Stimulated activated CD4-positive, alpha-beta T cell treated with anti-CD3 and anti-CD28 coated beads, TNF-alpha, amount 100 ng/mL, for 48 hours (primary cell): ENCODE measurements at regions not wholly inside any gene's neighbourhood (a gene's known extent, or its start where the extent isn't known, plus 50 kb on each side); places are given as distances from the start of the nearest gene placed in this dataset.
"Not testable (repeated sequence)": the region's sequence is repeated elsewhere in the genome, so short reads cannot be mapped to it uniquely, and the experiment has no call there.

Experiments used
- DNase-seq, 3 donors: peaks; one replicate each; pipeline ENCODE4 v3.0.0-alpha.2; 2020; ENCODE audit warnings: low read depth in 3 of 3

GRCh38 chr10:8768341-8768740 lies 713.9 kb downstream of the GATA3 start:
- no peak for DNase-seq

DNA sequence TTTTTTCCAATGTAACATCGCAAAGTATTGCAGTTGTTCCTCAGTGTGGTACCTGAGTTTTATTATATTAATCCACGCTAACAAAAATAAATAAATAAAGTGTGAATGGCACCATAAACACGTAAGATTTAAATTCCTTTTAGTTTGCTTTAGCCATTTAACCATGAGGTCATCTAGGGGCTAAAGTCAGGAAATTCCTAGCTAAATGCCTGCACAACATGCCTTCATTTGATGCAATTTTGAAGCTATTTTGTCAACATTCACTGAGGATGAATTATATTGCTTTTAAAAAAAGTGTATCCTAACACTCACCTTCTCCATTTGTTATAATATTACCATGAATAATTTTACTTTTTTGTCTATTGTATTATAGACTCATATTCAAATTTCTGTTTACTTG lies 714.4 kb downstream of the GATA3 start:
- no peak for DNase-seq

- DNase-seq: no peak
Measured at GRCh38 chr10:8776926-8777622, 722.6 kb downstream of the GATA3 start.

DNA sequence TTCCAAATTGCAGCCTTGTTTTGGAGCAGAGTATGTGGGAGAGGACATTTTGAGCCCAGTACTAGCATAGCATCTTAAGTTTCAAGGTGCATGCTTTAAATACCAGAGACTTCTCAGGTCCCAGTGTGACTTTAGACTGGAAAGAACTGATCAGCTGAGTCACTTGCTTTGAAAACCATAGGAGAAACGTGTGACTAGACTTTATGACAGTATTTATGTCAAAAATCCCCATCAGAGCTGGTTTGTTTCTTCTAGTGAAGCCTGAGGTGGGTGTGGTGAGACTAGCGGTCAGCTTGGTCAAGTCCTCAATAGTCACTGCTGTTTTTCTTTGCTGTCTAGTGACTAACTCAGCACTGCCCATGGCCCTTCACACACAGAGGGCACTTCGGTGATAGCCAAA lies 724.2 kb downstream of the GATA3 start:
- no peak for DNase-seq

- DNase-seq: no peak
Measured at GRCh38 chr10:8787649-8788048, 733.2 kb downstream of the GATA3 start.

DNA sequence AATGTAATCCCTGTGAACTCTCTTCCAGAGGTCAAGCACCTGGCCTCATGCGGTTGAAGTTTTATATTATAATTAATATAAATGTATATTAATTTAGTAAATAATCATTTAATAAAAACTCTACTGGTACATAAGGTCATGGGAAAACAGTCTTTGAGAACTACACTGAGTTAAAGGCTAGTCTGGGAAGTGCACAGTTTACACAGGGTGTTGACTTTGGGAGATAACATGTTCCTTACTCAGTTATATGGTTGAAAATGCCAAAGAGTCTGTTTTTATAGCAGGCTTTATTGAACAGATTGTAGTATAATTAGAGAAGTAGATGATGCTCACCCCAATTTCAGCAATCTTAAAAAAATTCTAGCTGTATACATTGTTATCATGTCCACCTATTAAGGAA lies 735.9 kb downstream of the GATA3 start:
- DNase-seq: no peak

- no peak for DNase-seq
Measured at GRCh38 chr10:8794860-8795259, 740.4 kb downstream of the GATA3 start.

GRCh38 chr10:8800426-8800825 lies 745.9 kb downstream of the GATA3 start:
- no peak for DNase-seq

- no peak for DNase-seq
Measured at GRCh38 chr10:8803992-8804391, 749.5 kb downstream of the GATA3 start.

DNA sequence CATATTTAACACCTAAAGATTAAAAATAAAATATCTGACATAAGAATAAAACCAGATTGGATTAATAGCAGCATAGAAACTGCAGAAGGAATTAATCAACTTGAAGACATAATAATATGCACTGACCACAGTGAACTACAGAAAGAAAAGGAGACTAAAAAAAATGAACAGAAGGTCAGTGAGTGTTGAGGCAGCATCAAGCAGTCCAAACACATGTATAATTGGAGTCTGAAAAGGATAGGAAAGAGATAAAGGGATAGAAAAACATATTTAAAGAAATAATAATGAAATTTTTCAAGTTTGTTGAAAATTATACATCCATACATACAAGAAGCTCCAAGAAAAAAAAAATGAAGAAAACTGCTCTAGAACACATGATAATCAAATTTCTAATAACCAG lies 756.2 kb downstream of the GATA3 start:
- no peak for DNase-seq

GRCh38 chr10:8811201-8811600 lies 756.7 kb downstream of the GATA3 start:
- DNase-seq: no peak

GRCh38 chr10:8815969-8816368 lies 761.5 kb downstream of the GATA3 start:
- no peak for DNase-seq

DNA sequence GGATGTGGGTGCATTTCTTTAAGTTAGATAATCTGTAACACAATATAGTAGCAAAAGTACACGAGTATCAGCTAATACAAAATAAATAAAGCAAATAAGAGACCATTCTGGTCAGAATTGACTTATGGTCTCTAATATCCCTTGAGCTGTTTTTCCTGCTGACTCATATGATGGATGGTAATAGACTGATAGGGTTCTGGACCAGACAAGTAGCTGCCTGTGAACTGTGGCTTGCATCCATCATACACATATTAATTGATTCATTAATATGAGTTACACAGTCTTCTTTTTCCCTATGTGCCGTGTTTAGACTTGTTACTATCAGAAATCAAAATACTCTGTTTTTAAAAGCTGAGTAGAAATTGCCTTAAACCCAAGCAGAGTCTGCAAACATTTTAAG lies 762.8 kb downstream of the GATA3 start:
- no peak for DNase-seq

- no peak for DNase-seq
Measured at GRCh38 chr10:8825611-8826010, 771.1 kb downstream of the GATA3 start.

- DNase-seq: no peak
Measured at GRCh38 chr10:8829592-8829991, 775.1 kb downstream of the GATA3 start.

- no peak for DNase-seq
Measured at GRCh38 chr10:8830048-8830447, 775.6 kb downstream of the GATA3 start.

DNA sequence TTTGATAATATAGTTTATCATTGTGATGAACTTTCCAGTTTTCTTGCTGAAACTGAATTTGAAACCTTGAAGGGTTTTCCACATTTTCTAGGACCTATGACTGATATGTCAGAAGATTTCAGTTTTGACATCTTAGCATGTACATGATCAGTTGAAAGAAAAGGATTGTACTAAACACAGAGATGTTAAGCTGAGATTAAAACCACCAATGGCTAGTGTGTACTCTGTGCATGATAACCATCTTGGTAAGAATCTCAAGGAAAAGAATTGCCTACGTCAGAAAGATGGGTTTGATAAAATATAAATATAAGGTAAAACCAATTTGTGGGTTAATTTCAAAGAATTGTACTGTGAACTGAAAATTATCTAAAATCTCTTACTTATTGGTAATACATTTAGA lies 776.4 kb downstream of the GATA3 start:
- no peak for DNase-seq

GRCh38 chr10:8835453-8836167 lies 781.1 kb downstream of the GATA3 start:
- no peak for DNase-seq

- DNase-seq: no peak
Measured at GRCh38 chr10:8840356-8840755, 785.9 kb downstream of the GATA3 start.

GRCh38 chr10:8844141-8844540 lies 789.7 kb downstream of the GATA3 start:
- DNase-seq: no peak

DNA sequence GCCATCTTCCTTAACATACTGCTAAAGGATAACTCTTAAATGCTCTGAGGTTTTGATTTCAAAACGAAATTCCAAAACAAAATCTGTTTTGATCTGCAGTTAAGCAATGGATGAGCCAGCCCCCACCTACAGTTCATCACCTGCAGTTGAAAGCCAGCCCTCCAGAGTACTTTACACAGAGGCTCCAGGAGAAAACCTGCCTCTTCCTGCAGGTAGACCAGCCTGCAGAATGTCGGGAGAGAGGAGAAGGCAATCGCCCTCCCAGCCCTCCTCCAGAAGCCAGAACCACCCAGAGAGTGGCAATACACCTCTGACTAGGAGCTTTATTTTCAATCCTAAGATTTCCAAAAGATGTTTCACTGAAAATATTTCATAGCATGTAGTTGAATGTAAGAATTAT lies 798.1 kb downstream of the GATA3 start:
- no peak for DNase-seq

GRCh38 chr10:8853048-8853447 lies 798.6 kb downstream of the GATA3 start:
- DNase-seq: no peak

- not testable (repeated sequence) for DNase-seq
Measured at GRCh38 chr10:8868924-8869323, 814.4 kb downstream of the GATA3 start.

DNA sequence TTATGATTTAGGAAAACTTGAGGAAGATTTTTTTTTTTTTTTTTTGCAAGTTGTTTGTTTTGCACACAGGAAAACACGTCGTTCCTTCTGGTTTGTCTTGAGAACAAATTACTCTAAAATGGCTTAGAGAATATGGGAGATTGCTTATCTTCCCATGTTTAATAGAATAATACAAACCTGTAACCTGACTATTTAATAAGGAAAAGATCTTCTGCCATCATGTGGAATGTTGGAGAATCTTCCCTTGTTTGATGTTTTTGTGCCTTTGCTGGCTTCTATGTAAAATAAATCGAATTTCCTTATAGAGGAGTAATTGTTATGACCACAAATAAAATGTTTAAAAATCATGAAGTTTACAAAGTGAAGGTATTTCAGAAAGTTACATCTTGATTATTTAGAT lies 818.8 kb downstream of the GATA3 start:
- no peak for DNase-seq
